Natural killer cell (primary cell): ENCODE measurements at regions not wholly inside any gene's neighbourhood (a gene's known extent, or its start where the extent isn't known, plus 50 kb on each side); places are given as distances from the start of the nearest gene placed in this dataset.

Source experiments
- ATAC-seq, 3 donors: fragments of 150-1000 bp in 2 of 3; fragments of 200-7000 bp in 1 of 3; cut with Tn5 transposase; 1 replicate in 1 of 3; 2 replicates in 2 of 3; pipeline ENCODE4 v1.10.0; 2021; ENCODE audit warnings: mild to moderate bottlenecking in 2 of 3, moderate library complexity in 2 of 3
- DNase-seq, 2 donors: peaks; one replicate each; pipeline versions ENCODE4 v3.0.0 to v3.0.0-alpha.2; 2013 to 2021; ENCODE audit warnings: mixed read lengths in 1 of 2
- H3K27ac ChIP-seq: one replicate; pipeline ENCODE4 v1.5.1; 2013; ENCODE audit warnings: mild to moderate bottlenecking, low read length
- H3K27me3 ChIP-seq: one replicate; pipeline ENCODE4 v1.6.1; 2013; ENCODE audit warnings: low read length; ENCODE audit not compliant: control insufficient read depth, insufficient read depth
- H3K36me3 ChIP-seq: one replicate; pipeline ENCODE4 v1.6.1; 2013; ENCODE audit warnings: low read length; ENCODE audit not compliant: control insufficient read depth, insufficient read depth
- H3K4me1 ChIP-seq: one replicate; pipeline ENCODE4 v1.6.1; 2013; ENCODE audit warnings: low read length; ENCODE audit not compliant: control insufficient read depth, insufficient read depth
- H3K4me3 ChIP-seq: one replicate; pipeline ENCODE4 v1.5.1; 2013; ENCODE audit warnings: low read length
- H3K9me3 ChIP-seq: one replicate; pipeline ENCODE4 v1.6.1; 2013; ENCODE audit warnings: low read length; ENCODE audit not compliant: control insufficient read depth, insufficient read depth
- H3K27ac Mint-ChIP-seq, 2 donors: one replicate each; pipeline ENCODE4 v1.8.0; 2022; ENCODE audit warnings: mild to moderate bottlenecking in 2 of 2, mixed read lengths in 2 of 2, moderate library complexity in 1 of 2
- H3K27me3 Mint-ChIP-seq, 2 donors: one replicate each; pipeline ENCODE4 v1.8.0; 2022; ENCODE audit warnings: low read depth in 2 of 2, mixed read lengths in 2 of 2
- H3K36me3 Mint-ChIP-seq: one replicate; pipeline ENCODE4 v1.8.0; 2022; ENCODE audit warnings: mixed read lengths
- H3K4me1 Mint-ChIP-seq, 2 donors: one replicate each; pipeline ENCODE4 v1.8.0; 2022; ENCODE audit warnings: mixed read lengths in 2 of 2
- H3K4me3 Mint-ChIP-seq: one replicate; pipeline ENCODE4 v1.8.0; 2022; ENCODE audit warnings: mild to moderate bottlenecking, moderate library complexity, mixed read lengths
- H3K9me3 Mint-ChIP-seq, 2 donors: one replicate each; pipeline ENCODE4 v1.8.0; 2022; ENCODE audit warnings: mixed read lengths in 2 of 2
- WGBS: methylation state at CpG from one replicate; pipeline ENCODE4 v1.1.7; 2013; ENCODE audit warnings: missing lambda C conversion rate; ENCODE audit not compliant: insufficient coverage; 5-methylcytosine and 5-hydroxymethylcytosine counted together
- intact Hi-C: fragments of 100-400 bp; cut with micrococcal nuclease; formaldehyde crosslinking; loops from one replicate; pipeline ENCODE4 v1.14.2; 2022
- TF ChIP-seq, protein P1 (sequence below): fragments of 200-600 bp; IDR thresholded peaks from one replicate; pipeline ENCODE4 v1.8.0; 2022; ENCODE audit warnings: antibody characterized with exemption

- Mint-ChIP-seq H3K9me3 (peaks cover 0 to 3% of the 10 kb centered on the region in 2 donors), H3K27me3 (peaks cover 6 to 21% of the 10 kb centered on the region in 2 donors), H3K4me3 (no peak overlapping the region), H3K4me1 (no peaks in the 10 kb centered on the region), H3K27ac (no peak overlapping the region), H3K36me3 (no peaks in the 10 kb centered on the region)
- Histone ChIP-seq H3K4me3 (no peak overlapping the region), H3K36me3 (no peaks in the 10 kb centered on the region), H3K4me1 (no peaks in the 10 kb centered on the region), H3K9me3 (no peaks in the 10 kb centered on the region), H3K27ac (no peak overlapping the region), H3K27me3 (no peaks in the 10 kb centered on the region)
- WGBS: 77% methylated on average over 1 of the region's 1 CpG
- no peak for ATAC-seq
- TF ChIP-seq, protein P1, sequence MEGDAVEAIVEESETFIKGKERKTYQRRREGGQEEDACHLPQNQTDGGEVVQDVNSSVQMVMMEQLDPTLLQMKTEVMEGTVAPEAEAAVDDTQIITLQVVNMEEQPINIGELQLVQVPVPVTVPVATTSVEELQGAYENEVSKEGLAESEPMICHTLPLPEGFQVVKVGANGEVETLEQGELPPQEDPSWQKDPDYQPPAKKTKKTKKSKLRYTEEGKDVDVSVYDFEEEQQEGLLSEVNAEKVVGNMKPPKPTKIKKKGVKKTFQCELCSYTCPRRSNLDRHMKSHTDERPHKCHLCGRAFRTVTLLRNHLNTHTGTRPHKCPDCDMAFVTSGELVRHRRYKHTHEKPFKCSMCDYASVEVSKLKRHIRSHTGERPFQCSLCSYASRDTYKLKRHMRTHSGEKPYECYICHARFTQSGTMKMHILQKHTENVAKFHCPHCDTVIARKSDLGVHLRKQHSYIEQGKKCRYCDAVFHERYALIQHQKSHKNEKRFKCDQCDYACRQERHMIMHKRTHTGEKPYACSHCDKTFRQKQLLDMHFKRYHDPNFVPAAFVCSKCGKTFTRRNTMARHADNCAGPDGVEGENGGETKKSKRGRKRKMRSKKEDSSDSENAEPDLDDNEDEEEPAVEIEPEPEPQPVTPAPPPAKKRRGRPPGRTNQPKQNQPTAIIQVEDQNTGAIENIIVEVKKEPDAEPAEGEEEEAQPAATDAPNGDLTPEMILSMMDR: no peak
- DNase-seq: no peak
- intact Hi-C loops: no loop called here
These were observed 346.4 kb upstream of the DAB1 start for GRCh38 chr1:57770236-57770635.

DNA sequence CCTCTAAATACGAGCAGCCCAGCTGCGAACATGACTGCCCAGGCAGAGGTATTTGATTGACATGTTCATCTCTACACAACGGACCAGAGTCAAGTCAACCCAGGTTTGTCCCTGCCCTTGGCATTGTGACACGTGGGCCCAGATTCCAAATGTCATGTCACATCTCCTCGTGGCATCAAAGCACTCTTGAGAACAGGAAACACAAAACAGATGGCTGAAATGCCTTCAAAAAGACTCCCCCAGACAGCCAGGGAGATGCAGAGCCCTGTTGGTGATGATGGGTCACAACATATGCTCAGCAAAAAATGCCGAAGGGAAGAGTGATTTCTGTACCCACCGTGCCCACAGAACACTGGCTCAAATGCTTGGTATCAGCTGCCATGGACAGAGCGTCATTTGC, 337.8 kb upstream of the DAB1 start:
- Mint-ChIP-seq H3K9me3 (peaks cover 0 to 4% of the 10 kb centered on the region in 2 donors), H3K27me3 (peaks cover 6 to 19% of the 10 kb centered on the region in 2 donors), H3K4me1 (no peaks in the 10 kb centered on the region), H3K36me3 (no peaks in the 10 kb centered on the region), H3K27ac (no peak overlapping the region), H3K4me3 (no peak overlapping the region)
- Histone ChIP-seq H3K27me3 (no peaks in the 10 kb centered on the region), H3K4me1 (no peaks in the 10 kb centered on the region), H3K9me3 (no peaks in the 10 kb centered on the region), H3K4me3 (no peak overlapping the region), H3K27ac (no peak overlapping the region), H3K36me3 (no peaks in the 10 kb centered on the region)
- WGBS: 49% methylated on average over 7 of the region's 8 CpGs
- intact Hi-C loops: no loop called here
- DNase-seq (no peak), ATAC-seq (no peak)
- TF ChIP-seq, protein P1: no peak

DNA sequence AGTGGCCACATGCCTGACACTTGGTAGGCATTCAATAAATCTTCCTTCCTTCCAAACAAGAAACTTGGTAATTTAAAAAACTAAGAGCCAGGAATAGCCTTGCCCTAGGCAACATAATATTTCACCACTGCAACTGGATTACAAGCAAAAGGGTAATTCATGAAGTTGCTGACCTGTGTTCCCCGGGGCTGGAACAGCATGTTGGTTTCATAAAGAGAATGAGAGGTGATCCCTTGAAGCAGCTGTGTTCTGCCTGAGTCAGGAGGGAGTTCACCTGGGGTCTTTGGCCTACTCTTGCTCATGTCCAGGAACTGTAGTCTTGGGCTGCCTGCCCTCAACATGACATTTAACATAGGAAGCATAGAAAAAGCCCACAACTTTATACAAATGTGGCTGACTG, 329.0 kb upstream of the DAB1 start:
- ATAC-seq (no peak), DNase-seq (no peak)
- H3K4me1 ChIP-seq: no peaks in the 10 kb centered on the region
- no peak overlapping the region for H3K27ac ChIP-seq
- no peaks in the 10 kb centered on the region for H3K36me3 ChIP-seq
- Mint-ChIP-seq H3K27ac (no peak overlapping the region), H3K4me1 (no peaks in the 10 kb centered on the region), H3K9me3 (peaks cover 2% of the 10 kb centered on the region in 2 donors), H3K36me3 (no peaks in the 10 kb centered on the region), H3K4me3 (no peak overlapping the region), H3K27me3 (peaks cover 0 to 4% of the 10 kb centered on the region in 2 donors)
- no peaks in the 10 kb centered on the region for H3K27me3 ChIP-seq
- intact Hi-C loops: no loop called here
- H3K4me3 ChIP-seq: no peak overlapping the region
- TF ChIP-seq, protein P1: no peak
- WGBS: 100% methylated on average over 1 of the region's 1 CpG
- H3K9me3 ChIP-seq: no peaks in the 10 kb centered on the region

DNA sequence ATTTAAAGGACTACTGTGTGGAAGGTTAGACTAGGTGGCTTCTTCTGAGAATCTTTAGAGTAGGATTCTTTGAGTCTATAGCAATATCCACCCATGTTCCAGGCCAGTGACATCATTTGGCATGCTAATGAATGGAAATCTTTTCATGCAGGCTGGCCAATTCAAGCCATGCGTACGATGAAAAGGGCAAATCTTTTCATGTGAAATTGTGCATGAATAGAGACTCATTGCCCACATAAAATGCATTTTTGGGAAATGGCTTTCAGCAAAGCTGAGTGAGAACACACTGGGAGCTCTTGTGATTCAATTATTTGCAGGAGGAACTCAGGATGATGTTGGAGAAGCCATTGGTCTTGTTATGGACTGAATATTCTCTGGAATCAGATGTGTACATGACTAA, 324.9 kb upstream of the DAB1 start:
- H3K9me3 ChIP-seq: no peaks in the 10 kb centered on the region
- H3K27me3 Mint-ChIP-seq: peaks cover 0 to 4% of the 10 kb centered on the region in 2 donors
- H3K36me3 ChIP-seq: no peaks in the 10 kb centered on the region
- no peak overlapping the region for H3K27ac Mint-ChIP-seq
- 97% methylated on average over 2 of the region's 2 CpGs for WGBS
- H3K27ac ChIP-seq: no peak overlapping the region
- H3K4me3 Mint-ChIP-seq: no peak overlapping the region
- peaks cover 2 to 4% of the 10 kb centered on the region in 2 donors for H3K9me3 Mint-ChIP-seq
- no peaks in the 10 kb centered on the region for H3K4me1 ChIP-seq
- DNase-seq: no peak
- H3K36me3 Mint-ChIP-seq: no peaks in the 10 kb centered on the region
- H3K4me1 Mint-ChIP-seq: no peaks in the 10 kb centered on the region
- H3K4me3 ChIP-seq: no peak overlapping the region
- no peak for ATAC-seq
- TF ChIP-seq, protein P1: no peak
- intact Hi-C loops: no loop called here
- H3K27me3 ChIP-seq: no peaks in the 10 kb centered on the region
